IMR-90 (cell line): ENCODE measurements at regions not wholly inside any gene's neighbourhood (a gene's known extent, or its start where the extent isn't known, plus 50 kb on each side); places are given as distances from the start of the nearest gene placed in this dataset.

Experiments
- ATAC-seq: fragments of 200-7000 bp; cut with Tn5 transposase; 2 replicates; pipeline ENCODE4 v1.9.1; 2020; ENCODE audit warnings: low read depth, mild to moderate bottlenecking, moderate library complexity
- BruUV-seq: library from RNA; stranded (reverse); fragments of 400-500 nt; replicated peaks from 2 replicates; lab custom pipeline; 2021; lab: Mats Ljungman, UMichigan
- CTCF ChIA-PET: fragments of 300-600 bp; formaldehyde crosslinking; extraction: SDS; loops from one replicate; lab custom pipeline; 2021; ENCODE audit warnings: antibody characterized with exemption; lab: Yijun Ruan, JAX
- POLR2A ChIA-PET: fragments of 300-600 bp; sonication (Branson Sonifier 250); formaldehyde crosslinking; loops from one replicate; lab custom pipeline; 2022; ENCODE audit warnings: antibody characterized with exemption; ENCODE audit not compliant: unreplicated experiment; lab: Charles Lee
- DNase-seq: peaks from one replicate; pipeline ENCODE4 v3.0.0; 2013
- H2AFZ ChIP-seq: replicated peaks from 2 replicates; pipeline ENCODE3; 2013; ENCODE audit warnings: low read length, mild to moderate bottlenecking; ENCODE audit not compliant: poor library complexity
- H2AK5ac ChIP-seq: 2 replicates; pipeline ENCODE4 v1.6.1; 2013; ENCODE audit warnings: low read depth, low read length, inconsistent platforms
- H2AK9ac ChIP-seq: replicated peaks from 2 replicates; pipeline ENCODE3; 2013; ENCODE audit warnings: mild to moderate bottlenecking, low read depth, low read length, moderate library complexity; ENCODE audit not compliant: poor library complexity
- H2BK120ac ChIP-seq: 2 replicates; pipeline ENCODE4 v1.6.1; 2013; ENCODE audit warnings: low read depth, low read length, inconsistent platforms
- H2BK15ac ChIP-seq: 3 replicates; pipeline ENCODE4 v1.6.1; 2013; ENCODE audit warnings: low read depth, low read length, inconsistent platforms
- H2BK20ac ChIP-seq: 2 replicates; pipeline ENCODE4 v1.6.1; 2013; ENCODE audit warnings: low read depth, mild to moderate bottlenecking, inconsistent platforms, low read length, moderate library complexity
- H2BK5ac ChIP-seq: 2 replicates; pipeline ENCODE4 v1.6.1; 2013; ENCODE audit warnings: mild to moderate bottlenecking, low read depth, low read length, inconsistent platforms; ENCODE audit not compliant: poor library complexity, severe bottlenecking
- H3K14ac ChIP-seq: replicated peaks from 2 replicates; pipeline ENCODE4 v1.6.1; 2013; ENCODE audit warnings: low read depth, low read length, inconsistent platforms
- H3K18ac ChIP-seq: 2 replicates; pipeline ENCODE4 v1.6.1; 2013; ENCODE audit warnings: low read depth, low read length, control low read depth
- H3K23ac ChIP-seq: 2 replicates; pipeline ENCODE4 v1.6.1; 2013; ENCODE audit warnings: low read depth, low read length, inconsistent platforms
- H3K27ac ChIP-seq: 2 replicates; pipeline ENCODE4 v1.5.1; 2013; ENCODE audit warnings: mild to moderate bottlenecking, control low read depth, low read length; ENCODE audit not compliant: insufficient read depth
- H3K27me3 ChIP-seq: 2 replicates; pipeline ENCODE4 v1.6.1; 2013; ENCODE audit warnings: low read length; ENCODE audit not compliant: control insufficient read depth, insufficient read depth
- H3K36me3 ChIP-seq: 2 replicates; pipeline ENCODE4 v1.6.1; 2013; ENCODE audit warnings: low read length, mixed read lengths; ENCODE audit not compliant: control insufficient read depth, insufficient read depth
- H3K4ac ChIP-seq: 2 replicates; pipeline ENCODE4 v1.6.1; 2013; ENCODE audit warnings: low read depth, low read length, inconsistent platforms
- H3K4me1 ChIP-seq: 2 replicates; pipeline ENCODE4 v1.6.1; 2013; ENCODE audit warnings: low read length, mixed read lengths; ENCODE audit not compliant: control insufficient read depth, insufficient read depth
- H3K4me2 ChIP-seq: 2 replicates; pipeline ENCODE4 v1.6.1; 2013; ENCODE audit warnings: low read depth, mild to moderate bottlenecking, control low read depth, low read length, moderate library complexity
- H3K4me3 ChIP-seq: 2 replicates; pipeline ENCODE4 v1.5.1; 2013; ENCODE audit warnings: low read depth, mild to moderate bottlenecking, control low read depth, low read length, moderate library complexity; ENCODE audit not compliant: insufficient read depth
- H3K56ac ChIP-seq: 2 replicates; pipeline ENCODE4 v1.6.1; 2013; ENCODE audit warnings: low read length, inconsistent platforms; ENCODE audit not compliant: insufficient read depth; ENCODE audit errors: extremely low read depth
- H3K79me1 ChIP-seq, 2 experiments: 2 replicates each; pipeline ENCODE4 v1.6.1; 2013; ENCODE audit warnings: low read length in 2 of 2, inconsistent platforms in 1 of 2, low read depth in 1 of 2
- H3K9ac ChIP-seq: 2 replicates; pipeline ENCODE4 v1.6.1; 2013; ENCODE audit warnings: low read depth, low read length, control low read depth
- H3K9me1 ChIP-seq: 2 replicates; pipeline ENCODE4 v1.6.1; 2013; ENCODE audit warnings: low read length, inconsistent platforms; ENCODE audit not compliant: insufficient read depth
- H3K9me3 ChIP-seq: 2 replicates; pipeline ENCODE4 v1.6.1; 2013; ENCODE audit warnings: low read length; ENCODE audit not compliant: control insufficient read depth, insufficient read depth
- H4K20me1 ChIP-seq: 2 replicates; pipeline ENCODE4 v1.6.1; 2013; ENCODE audit warnings: low read length, inconsistent platforms; ENCODE audit not compliant: insufficient read depth
- H4K5ac ChIP-seq: 2 replicates; pipeline ENCODE4 v1.6.1; 2013; ENCODE audit warnings: mild to moderate bottlenecking, low read depth, low read length, control low read depth
- H4K8ac ChIP-seq, 2 experiments: 2 replicates each; pipeline ENCODE4 v1.6.1; 2013; ENCODE audit warnings: low read depth in 2 of 2, low read length in 2 of 2, control low read depth in 1 of 2, inconsistent platforms in 1 of 2
- H4K91ac ChIP-seq: 2 replicates; pipeline ENCODE4 v1.6.1; 2013; ENCODE audit warnings: low read depth, low read length, inconsistent platforms; ENCODE audit not compliant: insufficient read depth
- CEBPB ChIP-seq: IDR thresholded peaks from 2 replicates; pipeline ENCODE4 v1.6.1; 2012; ENCODE audit warnings: low read depth, low read length, improper control_type of control experiment
- CHD1 ChIP-seq: IDR thresholded peaks from 2 replicates; pipeline ENCODE4 v1.6.1; 2012; ENCODE audit warnings: low read depth, low read length, improper control_type of control experiment
- ELK1 ChIP-seq: fragments of 150-350 bp; IDR thresholded peaks from 2 replicates; pipeline ENCODE4 v1.6.1; 2016; ENCODE audit warnings: low read depth, mild to moderate bottlenecking, low read length, moderate library complexity, borderline replicate concordance
- FOS ChIP-seq: fragments of 150-350 bp; IDR thresholded peaks from 2 replicates; pipeline ENCODE4 v1.6.1; 2016; ENCODE audit warnings: low read depth, low read length
- MAFK ChIP-seq: IDR thresholded peaks from 2 replicates; pipeline ENCODE4 v1.6.1; 2012; ENCODE audit warnings: low read depth, low read length, improper control_type of control experiment
- MAZ ChIP-seq: IDR thresholded peaks from 2 replicates; pipeline ENCODE4 v1.6.1; 2012; ENCODE audit warnings: low read depth, mild to moderate bottlenecking, low read length, improper control_type of control experiment, moderate library complexity, borderline replicate concordance
- NFE2L2 ChIP-seq: fragments of 150-350 bp; IDR thresholded peaks from 2 replicates; pipeline ENCODE4 v1.6.1; 2016; ENCODE audit warnings: low read depth, mild to moderate bottlenecking, low read length
- POLR2A ChIP-seq: IDR thresholded peaks from 2 replicates; pipeline ENCODE4 v1.6.1; 2012; ENCODE audit warnings: mild to moderate bottlenecking, low read depth, low read length
- RCOR1 ChIP-seq: IDR thresholded peaks from 2 replicates; pipeline ENCODE4 v1.6.1; 2012; ENCODE audit warnings: mild to moderate bottlenecking, low read length, improper control_type of control experiment; ENCODE audit not compliant: insufficient replicate concordance
- RFX5 ChIP-seq: IDR thresholded peaks from 2 replicates; pipeline ENCODE4 v1.8.0; 2012; ENCODE audit warnings: low read depth, mild to moderate bottlenecking, low read length, moderate library complexity
- SMC3 ChIP-seq: fragments of 150-350 bp; IDR thresholded peaks from 2 replicates; pipeline ENCODE4 v1.6.1; 2016; ENCODE audit warnings: low read depth, mild to moderate bottlenecking, antibody characterized with exemption, low read length, moderate library complexity
- WGBS, 2 experiments: methylation state at CpG; one replicate each; pipeline versions ENCODE4 v1.1.5 to v1.1.7; 2013; ENCODE audit warnings: missing lambda C conversion rate in 2 of 2; ENCODE audit not compliant: insufficient read length in 1 of 2; ENCODE audit errors: extremely low coverage in 2 of 2; 5-methylcytosine and 5-hydroxymethylcytosine counted together
- dilution Hi-C: fragments of 300-500 bp; cut with HindIII; formaldehyde crosslinking; loops from one replicate; pipeline ENCODE4 v1.14.3; 2018; ENCODE audit warnings: low sequenced_read_pairs; ENCODE audit not compliant: unreplicated experiment
- in situ Hi-C: fragments of 300-500 bp; cut with MboI; formaldehyde crosslinking; loops from 3 replicates; pipeline ENCODE4 v1.14.3; 2019; ENCODE audit warnings: low sequenced_read_pairs, inconsistent platforms, mixed read lengths
- intact Hi-C: fragments of 100-400 bp; cut with micrococcal nuclease; formaldehyde crosslinking; loops from 2 replicates; pipeline ENCODE4 v1.10.0; 2022
- TF ChIP-seq, protein P1 (sequence below): fragments of 150-350 bp; IDR thresholded peaks from 2 replicates; pipeline ENCODE4 v1.6.1; 2017; ENCODE audit warnings: mild to moderate bottlenecking, antibody characterized with exemption, low read length, low read depth

DNA sequence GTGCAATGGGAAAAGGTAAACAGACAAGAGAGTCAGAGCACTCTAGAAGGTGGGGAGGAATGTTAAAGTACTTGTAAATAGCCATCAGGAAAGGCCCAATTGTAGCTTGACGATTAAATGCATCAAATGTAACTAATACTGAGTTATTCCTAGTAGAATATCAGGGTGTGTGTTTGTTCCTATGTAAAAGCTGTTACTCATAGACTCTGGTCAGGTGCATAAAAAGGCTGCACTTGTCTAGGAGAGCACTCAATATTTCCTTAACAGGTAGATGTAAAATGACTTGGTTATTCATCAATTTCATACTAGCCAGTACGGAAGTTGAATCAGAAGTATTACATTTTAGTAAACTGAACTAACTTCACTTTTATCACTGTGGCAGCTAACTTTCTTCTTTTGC, 179.7 kb upstream of the AGR3 start:
- CTCF ChIA-PET: no interaction called here
- Histone ChIP-seq H4K8ac (no peak overlapping the region), H3K14ac (no peak overlapping the region), H2BK15ac (no peak overlapping the region), H2AK5ac (no peak overlapping the region), H2BK5ac (no peak overlapping the region), H2AK9ac (no peak overlapping the region), H3K23ac (no peak overlapping the region), H2BK120ac (no peak overlapping the region), H3K9me3 (no peaks in the 10 kb centered on the region), H3K18ac (no peak overlapping the region), H3K27me3 (no peaks in the 10 kb centered on the region), H3K4me1 (no peaks in the 10 kb centered on the region), H3K4ac (no peak overlapping the region), H3K36me3 (no peaks in the 10 kb centered on the region), H3K79me1 (no peaks in the 10 kb centered on the region), H2AFZ (no peak overlapping the region), H3K4me3 (no peak overlapping the region), H4K20me1 (no peaks in the 10 kb centered on the region), H3K9ac (no peak overlapping the region), H3K4me2 (no peak overlapping the region), H3K27ac (no peak overlapping the region), H4K5ac (no peak overlapping the region), H2BK20ac (no peak overlapping the region), H3K9me1 (no peaks in the 10 kb centered on the region), H3K56ac (no peak overlapping the region), H4K91ac (no peak overlapping the region)
- in situ Hi-C loops (no loop called here), dilution Hi-C loops (no loop called here), intact Hi-C loops (loop anchor here (5.0 kb wide), 2 partner anchors 236 to 586 kb away; partner anchors contain the start of gene AHR)
- no peak for ATAC-seq
- no TSS peak for BruUV-seq
- no peak for TF ChIP-seq RFX5
- TF ChIP-seq RCOR1: no peak
- TF ChIP-seq FOS: no peak
- no peak for TF ChIP-seq SMC3
- TF ChIP-seq MAFK: no peak
- no peak for TF ChIP-seq MAZ
- no peak for TF ChIP-seq ELK1
- TF ChIP-seq NFE2L2: no peak
- no peak for TF ChIP-seq CEBPB
- TF ChIP-seq CHD1: no peak
- TF ChIP-seq, protein P1, sequence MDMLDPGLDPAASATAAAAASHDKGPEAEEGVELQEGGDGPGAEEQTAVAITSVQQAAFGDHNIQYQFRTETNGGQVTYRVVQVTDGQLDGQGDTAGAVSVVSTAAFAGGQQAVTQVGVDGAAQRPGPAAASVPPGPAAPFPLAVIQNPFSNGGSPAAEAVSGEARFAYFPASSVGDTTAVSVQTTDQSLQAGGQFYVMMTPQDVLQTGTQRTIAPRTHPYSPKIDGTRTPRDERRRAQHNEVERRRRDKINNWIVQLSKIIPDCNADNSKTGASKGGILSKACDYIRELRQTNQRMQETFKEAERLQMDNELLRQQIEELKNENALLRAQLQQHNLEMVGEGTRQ: no peak
- no peak for TF ChIP-seq POLR2A
- POLR2A ChIA-PET: no interaction called here
- no CpG with 5 or more reads among the region's 2 CpGs for WGBS, 2 experiments
- no peak for DNase-seq
